Activated CD8-positive, alpha-beta T cell treated with anti-CD3 and anti-CD28 coated beads, Interleukin-2, amount 10 ng/mL, durations not matched to agents 7 days and 5 days (primary cell): ENCODE measurements at regions not wholly inside any gene's neighbourhood (a gene's known extent, or its start where the extent isn't known, plus 50 kb on each side); places are given as distances from the start of the nearest gene placed in this dataset.
"Not testable (repeated sequence)": the region's sequence is repeated elsewhere in the genome, so short reads cannot be mapped to it uniquely, and the experiment has no call there.

ENCODE experiments used
- ATAC-seq: fragments of 150-1000 bp; cut with Tn5 transposase; one replicate; pipeline ENCODE4 v1.10.0; 2021; ENCODE audit warnings: moderate library complexity
- CTCF ChIA-PET: fragments of 350-600 bp; sonication (Branson Sonifier 250); formaldehyde crosslinking; loops from one replicate; lab custom pipeline; 2021; ENCODE audit warnings: antibody characterized with exemption; lab: Charles Lee
- POLR2A ChIA-PET: fragments of 350-600 bp; sonication (Branson Sonifier 250); formaldehyde crosslinking; loops from one replicate; lab custom pipeline; 2021; ENCODE audit warnings: antibody characterized with exemption; lab: Charles Lee
- DNase-seq: peaks from one replicate; pipeline ENCODE4 v3.0.0-alpha.2; 2020
- H3K27ac Mint-ChIP-seq: one replicate; pipeline ENCODE4 v1.8.0; 2021; ENCODE audit warnings: mild to moderate bottlenecking, mixed read lengths
- H3K27me3 Mint-ChIP-seq: one replicate; pipeline ENCODE4 v1.8.0; 2021; ENCODE audit warnings: low read depth, mixed read lengths
- H3K36me3 Mint-ChIP-seq: one replicate; pipeline ENCODE4 v1.8.0; 2021; ENCODE audit warnings: low read depth, mixed read lengths
- H3K4me1 Mint-ChIP-seq: one replicate; pipeline ENCODE4 v1.8.0; 2021; ENCODE audit warnings: low read depth, mixed read lengths
- H3K4me3 Mint-ChIP-seq: one replicate; pipeline ENCODE4 v1.8.0; 2021; ENCODE audit warnings: mild to moderate bottlenecking, mixed read lengths
- H3K9me3 Mint-ChIP-seq: one replicate; pipeline ENCODE4 v1.8.0; 2022; ENCODE audit warnings: mixed read lengths; ENCODE audit not compliant: insufficient read depth

DNA sequence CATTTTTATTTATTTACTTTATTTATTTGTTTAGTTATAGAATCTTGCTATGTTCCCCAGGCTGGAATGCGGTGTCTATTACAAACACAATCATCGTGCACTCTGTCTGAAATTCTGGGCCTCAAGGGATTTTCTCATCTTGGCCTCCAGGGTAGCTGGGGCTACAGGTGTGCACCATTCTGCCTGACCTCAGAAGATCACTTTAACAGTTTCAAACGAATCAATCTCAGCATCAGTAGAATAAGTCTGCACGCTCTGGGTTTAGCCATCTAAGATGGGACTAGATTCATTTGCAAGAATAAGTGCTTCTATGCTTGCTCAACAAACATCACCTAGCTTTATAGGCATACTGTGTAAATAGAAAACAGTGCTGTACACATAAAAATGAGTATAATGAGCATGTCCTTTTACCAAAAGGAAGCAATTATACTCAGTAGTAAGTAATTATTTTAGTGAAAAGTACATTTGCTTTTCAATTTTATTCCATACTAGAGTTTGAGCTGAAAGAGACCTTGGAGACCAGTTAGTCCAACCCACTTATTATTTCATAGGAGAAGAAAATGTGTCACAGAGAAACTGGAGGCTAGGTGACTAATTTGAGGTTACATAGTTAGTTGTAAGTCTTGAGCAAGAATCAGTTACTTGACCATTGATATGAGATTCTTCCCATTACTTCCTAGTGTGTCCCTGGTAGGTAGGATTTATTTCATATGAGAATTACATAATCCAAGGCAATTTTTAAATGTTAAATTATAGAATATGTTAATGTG, 456.5 kb upstream of the LMO3 start:
- Mint-ChIP-seq H3K36me3 (no peaks in the 10 kb centered on the region), H3K4me1 (no peaks in the 10 kb centered on the region), H3K27ac (no peak overlapping the region), H3K27me3 (no peaks in the 10 kb centered on the region), H3K4me3 (no peak overlapping the region), H3K9me3 (peaks cover 10% of the 10 kb centered on the region)
- ATAC-seq (no peak), DNase-seq (no peak)
- ChIA-PET CTCF (no interaction called here), POLR2A (no interaction called here)

GRCh38 chr12:17060260-17060659, 454.3 kb upstream of the LMO3 start:
- H3K4me3 Mint-ChIP-seq, result no peak overlapping the region
- POLR2A ChIA-PET, result no interaction called here
- ATAC-seq (no peak), DNase-seq (no peak)
- no peaks in the 10 kb centered on the region for H3K36me3 Mint-ChIP-seq
- no peaks in the 10 kb centered on the region for H3K27me3 Mint-ChIP-seq
- CTCF ChIA-PET, result no interaction called here
- H3K4me1 Mint-ChIP-seq, result no peaks in the 10 kb centered on the region
- no peak overlapping the region for H3K27ac Mint-ChIP-seq
- H3K9me3 Mint-ChIP-seq, result peaks cover 12% of the 10 kb centered on the region

- no peak overlapping the region for H3K4me3 Mint-ChIP-seq
- H3K27me3 Mint-ChIP-seq, result no peaks in the 10 kb centered on the region
- CTCF ChIA-PET, result no interaction called here
- peaks cover 12% of the 10 kb centered on the region for H3K9me3 Mint-ChIP-seq
- H3K4me1 Mint-ChIP-seq, result no peaks in the 10 kb centered on the region
- no peaks in the 10 kb centered on the region for H3K36me3 Mint-ChIP-seq
- no peak overlapping the region for H3K27ac Mint-ChIP-seq
- DNase-seq, result no peak
- POLR2A ChIA-PET, result no interaction called here
- ATAC-seq, result no peak
Measured at GRCh38 chr12:17056546-17056945, 450.6 kb upstream of the LMO3 start.

- H3K9me3 Mint-ChIP-seq, result no peaks in the 10 kb centered on the region
- H3K27me3 Mint-ChIP-seq, result no peaks in the 10 kb centered on the region
- POLR2A ChIA-PET, result no interaction called here
- H3K36me3 Mint-ChIP-seq, result no peaks in the 10 kb centered on the region
- ATAC-seq (no peak), DNase-seq (no peak)
- CTCF ChIA-PET, result no interaction called here
- H3K4me3 Mint-ChIP-seq, result no peak overlapping the region
- H3K27ac Mint-ChIP-seq, result no peak overlapping the region
- H3K4me1 Mint-ChIP-seq, result no peaks in the 10 kb centered on the region
Measured at GRCh38 chr12:17038923-17039322, 433.0 kb upstream of the LMO3 start.

DNA sequence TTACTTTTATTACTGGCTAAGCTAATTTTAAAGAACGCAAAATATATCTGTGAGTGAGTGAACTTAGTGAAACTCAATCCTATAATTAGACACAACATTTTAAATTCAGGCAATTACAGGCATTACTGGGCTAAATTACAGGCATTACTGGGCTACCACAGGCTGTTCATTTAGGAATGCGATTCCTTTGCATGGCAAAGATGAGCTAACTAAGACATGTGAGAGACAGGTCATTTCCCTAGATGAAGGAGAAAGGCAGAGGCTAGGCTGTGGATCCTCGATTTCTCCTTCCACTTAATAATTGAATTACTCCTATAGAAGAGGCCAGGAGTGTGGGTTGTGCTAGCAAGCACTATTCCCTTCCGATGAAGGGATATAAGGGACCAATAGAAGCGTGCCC, 429.4 kb upstream of the LMO3 start:
- CTCF ChIA-PET, result no interaction called here
- POLR2A ChIA-PET, result no interaction called here
- no peak overlapping the region for H3K27ac Mint-ChIP-seq
- no peak overlapping the region for H3K4me3 Mint-ChIP-seq
- H3K9me3 Mint-ChIP-seq, result no peaks in the 10 kb centered on the region
- DNase-seq, result no peak
- no peak for ATAC-seq
- no peaks in the 10 kb centered on the region for H3K27me3 Mint-ChIP-seq
- no peaks in the 10 kb centered on the region for H3K36me3 Mint-ChIP-seq
- no peaks in the 10 kb centered on the region for H3K4me1 Mint-ChIP-seq

DNA sequence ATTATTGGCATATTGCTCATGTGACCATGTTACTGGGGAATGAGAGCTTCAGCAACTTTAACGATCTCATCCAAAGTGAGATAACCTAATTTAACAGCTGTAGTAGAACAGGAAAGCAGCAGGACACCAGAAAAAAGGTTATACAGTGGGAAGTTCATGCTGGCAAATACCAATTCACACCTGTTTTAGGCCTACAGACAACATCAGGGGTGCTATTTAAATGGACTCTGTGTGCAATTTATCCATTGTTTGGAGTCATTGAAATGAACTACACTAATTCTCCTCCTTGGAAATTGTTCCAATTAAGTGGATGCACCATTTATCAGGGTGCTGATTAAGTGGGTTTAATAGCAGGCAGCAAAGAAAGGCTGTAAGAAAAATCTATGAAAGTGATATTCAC, 424.4 kb upstream of the LMO3 start:
- CTCF ChIA-PET, result no interaction called here
- no peak for ATAC-seq
- no peak overlapping the region for H3K4me3 Mint-ChIP-seq

DNA sequence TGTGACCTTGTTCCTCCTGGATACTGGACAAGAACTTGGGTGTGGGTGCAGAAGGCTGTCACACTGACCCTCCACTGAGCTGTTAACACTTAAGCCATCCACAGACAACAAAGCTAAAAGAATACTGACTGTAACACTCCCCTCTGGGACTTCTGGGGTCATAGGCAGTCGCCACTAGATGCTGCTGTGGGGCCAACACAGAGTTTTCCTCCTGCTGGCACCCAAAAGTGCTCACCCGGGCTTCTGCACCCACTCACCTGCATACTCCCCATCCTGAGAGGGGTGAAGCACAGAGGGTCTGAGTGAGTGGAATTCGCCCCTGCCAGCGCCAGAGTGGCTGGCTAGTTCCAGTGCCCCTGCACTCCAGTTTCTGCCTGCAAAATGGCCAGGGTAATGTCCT, 422.4 kb upstream of the LMO3 start:
- no peak for ATAC-seq
- H3K27me3 Mint-ChIP-seq, result no peaks in the 10 kb centered on the region
- H3K9me3 Mint-ChIP-seq, result peaks cover 7% of the 10 kb centered on the region
- ChIA-PET CTCF (no interaction called here), POLR2A (no interaction called here)
- H3K4me1 Mint-ChIP-seq, result no peaks in the 10 kb centered on the region
- no peak for DNase-seq
- no peak overlapping the region for H3K4me3 Mint-ChIP-seq
- no peak overlapping the region for H3K27ac Mint-ChIP-seq
- H3K36me3 Mint-ChIP-seq, result no peaks in the 10 kb centered on the region

More for the DNA sequence above, 424.4 kb upstream of the LMO3 start:
- Mint-ChIP-seq H3K9me3 (peaks cover 7% of the 10 kb centered on the region), H3K27ac (no peak overlapping the region), H3K27me3 (no peaks in the 10 kb centered on the region), H3K36me3 (no peaks in the 10 kb centered on the region), H3K4me1 (no peaks in the 10 kb centered on the region)
- POLR2A ChIA-PET, result no interaction called here
- no peak for DNase-seq

- DNase-seq, H3K27me3 Mint-ChIP-seq, H3K36me3 Mint-ChIP-seq, H3K4me1 Mint-ChIP-seq, H3K9me3 Mint-ChIP-seq, ATAC-seq, H3K4me3 Mint-ChIP-seq, H3K27ac Mint-ChIP-seq, CTCF ChIA-PET, POLR2A ChIA-PET: not testable (repeated sequence)
Measured at GRCh38 chr12:17025424-17025823, 419.5 kb upstream of the LMO3 start.

- no peaks in the 10 kb centered on the region for H3K36me3 Mint-ChIP-seq
- H3K4me3 Mint-ChIP-seq, result no peak overlapping the region
- no peak overlapping the region for H3K27ac Mint-ChIP-seq
- H3K4me1 Mint-ChIP-seq, result no peaks in the 10 kb centered on the region
- ChIA-PET POLR2A (no interaction called here), CTCF (no interaction called here)
- DNase-seq (no peak), ATAC-seq (no peak)
- H3K27me3 Mint-ChIP-seq, result no peaks in the 10 kb centered on the region
- peaks cover 4% of the 10 kb centered on the region for H3K9me3 Mint-ChIP-seq
Measured at GRCh38 chr12:17020765-17021164, 414.8 kb upstream of the LMO3 start.

- H3K9me3 Mint-ChIP-seq, result peaks cover 8% of the 10 kb centered on the region
- no peak overlapping the region for H3K4me3 Mint-ChIP-seq
- ChIA-PET CTCF (no interaction called here), POLR2A (no interaction called here)
- no peaks in the 10 kb centered on the region for H3K4me1 Mint-ChIP-seq
- DNase-seq (no peak), ATAC-seq (no peak)
- H3K27ac Mint-ChIP-seq, result no peak overlapping the region
- no peaks in the 10 kb centered on the region for H3K27me3 Mint-ChIP-seq
- H3K36me3 Mint-ChIP-seq, result no peaks in the 10 kb centered on the region
Measured at GRCh38 chr12:17017402-17017801, 411.4 kb upstream of the LMO3 start.

DNA sequence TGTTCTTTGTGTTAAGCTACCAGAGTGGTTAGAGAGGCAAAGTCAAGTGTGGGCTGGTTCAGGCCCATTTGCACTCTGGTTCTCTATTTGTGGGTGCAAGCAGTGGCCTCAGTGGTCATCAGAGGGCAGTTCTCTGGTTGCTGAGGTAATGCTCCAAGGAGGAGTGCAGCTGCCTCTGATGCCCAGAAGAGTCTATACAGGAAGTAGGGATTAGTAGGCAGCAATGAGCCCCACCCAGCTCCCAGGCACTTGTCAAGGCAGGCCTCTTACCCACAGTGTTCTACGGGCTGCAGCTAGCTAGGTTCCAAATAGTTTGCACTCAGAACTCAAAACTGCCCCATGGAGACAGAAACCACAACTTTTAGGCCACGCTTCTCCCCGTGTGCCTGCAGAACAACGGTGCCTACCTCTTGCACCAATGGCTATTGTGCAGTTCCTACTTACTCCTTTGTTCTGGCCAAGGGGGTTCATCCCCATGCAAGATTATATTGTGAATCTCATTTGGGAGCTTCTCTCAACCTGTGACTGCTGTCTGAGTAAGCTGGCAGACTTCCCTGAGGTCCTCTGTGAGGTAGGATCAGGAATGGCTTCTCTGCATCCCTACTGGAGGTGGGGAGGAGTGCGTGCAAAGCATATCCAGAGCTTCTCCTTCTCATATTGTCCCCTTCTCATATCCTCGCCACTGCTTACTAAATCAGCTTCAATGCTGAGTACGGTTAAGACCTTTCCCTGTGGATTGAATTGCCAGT, 410.3 kb upstream of the LMO3 start:
- ATAC-seq, result no peak
- H3K4me1 Mint-ChIP-seq, result no peaks in the 10 kb centered on the region
- POLR2A ChIA-PET, result no interaction called here
- H3K27ac Mint-ChIP-seq, result no peak overlapping the region
- no peaks in the 10 kb centered on the region for H3K36me3 Mint-ChIP-seq
- CTCF ChIA-PET, result no interaction called here
- H3K27me3 Mint-ChIP-seq, result no peaks in the 10 kb centered on the region
- DNase-seq, result no peak
- no peak overlapping the region for H3K4me3 Mint-ChIP-seq
- H3K9me3 Mint-ChIP-seq, result peaks cover 8% of the 10 kb centered on the region

DNA sequence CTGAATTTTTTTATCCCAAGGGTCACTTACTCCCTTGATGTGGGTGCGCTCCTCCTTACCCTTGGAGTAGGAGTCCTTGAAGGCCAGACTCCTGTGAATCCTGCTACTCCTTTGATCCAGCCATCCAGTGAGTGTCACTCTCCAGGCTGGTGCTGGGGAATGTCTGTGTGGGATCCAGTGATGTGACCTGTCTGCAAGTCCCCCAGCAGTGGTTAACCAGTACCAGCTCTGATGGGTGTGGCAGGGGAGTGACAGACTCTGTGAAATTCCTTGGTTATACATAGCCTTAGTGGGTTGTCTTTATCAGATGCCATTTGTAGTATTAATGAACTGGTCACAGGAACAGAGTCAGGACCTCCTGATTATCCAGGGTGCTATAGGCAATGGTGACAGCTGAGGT, 409.5 kb upstream of the LMO3 start:
- Mint-ChIP-seq H3K9me3 (peaks cover 8% of the 10 kb centered on the region), H3K27me3 (no peaks in the 10 kb centered on the region), H3K4me3 (no peak overlapping the region), H3K4me1 (no peaks in the 10 kb centered on the region), H3K36me3 (no peaks in the 10 kb centered on the region), H3K27ac (no peak overlapping the region)
- ChIA-PET POLR2A (no interaction called here), CTCF (no interaction called here)
- ATAC-seq, result no peak
- DNase-seq, result no peak
